ENCODE measurements at regions not wholly inside any gene's neighbourhood (a gene's known extent, or its start where the extent isn't known, plus 50 kb on each side); places are given as distances from the start of the nearest gene placed in this dataset.

- H3K9ac ChIP-seq (ENCODE audit: insufficient read depth, low read length): no peak overlapping the region
- no peaks in the 10 kb centered on the region for H3K79me2 ChIP-seq (ENCODE audit: control insufficient read depth, insufficient read depth, low read length)
- no peak overlapping the region for H2AFZ ChIP-seq (ENCODE audit: low read length)
- no peaks in the 10 kb centered on the region for H3K36me3 ChIP-seq (ENCODE audit: control insufficient read depth, insufficient read depth, low read length)
- H3K4me2 ChIP-seq (ENCODE audit: extremely low read depth, insufficient read depth, low read length): no peak overlapping the region
- no peak overlapping the region for H3K27ac ChIP-seq (ENCODE audit: insufficient read depth, low read length)
- DNase-seq (ENCODE audit: low read depth in 2 of 2): no peak
- no peak overlapping the region for H3K4me3 ChIP-seq (replicated peaks in 1 of 4; ENCODE audit: control extremely low read depth in 1 of 4, insufficient read depth in 1 of 4, low read depth in 3 of 4, low read length in 4 of 4)
- H3K4me1 ChIP-seq (ENCODE audit: control insufficient read depth, extremely low read depth, insufficient read depth, low read length): no peaks in the 10 kb centered on the region
- TF ChIP-seq CTCF (conservative IDR thresholded peaks at IDR 0.05 in 1 of 2, IDR thresholded peaks at IDR 0.05 in 1 of 2; ENCODE audit: low read depth in 1 of 2, low read length in 2 of 2) (no peak), EZH2 (IDR thresholded peaks at IDR 0.05; ENCODE audit: low read length, missing control alignments) (no peak)
- no peaks in the 10 kb centered on the region for H3K9me3 ChIP-seq (ENCODE audit: control insufficient read depth, insufficient read depth, low read depth, low read length)
- H3K27me3 ChIP-seq (ENCODE audit: control insufficient read depth, insufficient read depth, low read length): no peaks in the 10 kb centered on the region
- no peaks in the 10 kb centered on the region for H4K20me1 ChIP-seq (ENCODE audit: control insufficient read depth, extremely low read depth, insufficient read depth, low read length)
Observed at GRCh38 chr13:72473321-72473720, 254.1 kb downstream of the MZT1 start.

GRCh38 chr13:72469906-72470305 lies 257.5 kb downstream of the MZT1 start:
- Histone ChIP-seq H2AFZ (ENCODE audit: low read length) (no peak overlapping the region), H3K79me2 (ENCODE audit: control insufficient read depth, insufficient read depth, low read length) (no peaks in the 10 kb centered on the region), H3K4me2 (ENCODE audit: extremely low read depth, insufficient read depth, low read length) (no peak overlapping the region), H3K27me3 (ENCODE audit: control insufficient read depth, insufficient read depth, low read length) (no peaks in the 10 kb centered on the region), H4K20me1 (ENCODE audit: control insufficient read depth, extremely low read depth, insufficient read depth, low read length) (no peaks in the 10 kb centered on the region), H3K9ac (ENCODE audit: insufficient read depth, low read length) (no peak overlapping the region), H3K9me3 (ENCODE audit: control insufficient read depth, insufficient read depth, low read depth, low read length) (no peaks in the 10 kb centered on the region), H3K4me1 (ENCODE audit: control insufficient read depth, extremely low read depth, insufficient read depth, low read length) (no peaks in the 10 kb centered on the region), H3K36me3 (ENCODE audit: control insufficient read depth, insufficient read depth, low read length) (no peaks in the 10 kb centered on the region), H3K27ac (ENCODE audit: insufficient read depth, low read length) (no peak overlapping the region), H3K4me3 (replicated peaks in 1 of 4; ENCODE audit: control extremely low read depth in 1 of 4, insufficient read depth in 1 of 4, low read depth in 3 of 4, low read length in 4 of 4) (no peak overlapping the region)
- no peak for TF ChIP-seq CTCF (conservative IDR thresholded peaks at IDR 0.05 in 1 of 2, IDR thresholded peaks at IDR 0.05 in 1 of 2; ENCODE audit: low read depth in 1 of 2, low read length in 2 of 2)
- TF ChIP-seq EZH2 (IDR thresholded peaks at IDR 0.05; ENCODE audit: low read length, missing control alignments): no peak
- peak in 1 of 2 donors; percentile 15 for DNase-seq (ENCODE audit: low read depth in 2 of 2)

GRCh38 chr13:72463561-72463960 lies 263.9 kb downstream of the MZT1 start:
- peak overlapping the region; percentile 45 for H2AFZ ChIP-seq (ENCODE audit: low read length)
- peak; percentile 33 to 86 for DNase-seq (ENCODE audit: low read depth in 2 of 2)

More at GRCh38 chr13:72463561-72463960, 263.9 kb downstream of the MZT1 start:
- no peaks in the 10 kb centered on the region for H3K4me1 ChIP-seq (ENCODE audit: control insufficient read depth, extremely low read depth, insufficient read depth, low read length)
- TF ChIP-seq EZH2 (IDR thresholded peaks at IDR 0.05; ENCODE audit: low read length, missing control alignments): no peak
- TF ChIP-seq CTCF (conservative IDR thresholded peaks at IDR 0.05 in 1 of 2, IDR thresholded peaks at IDR 0.05 in 1 of 2; ENCODE audit: low read depth in 1 of 2, low read length in 2 of 2): no peak
- no peak overlapping the region for H3K4me3 ChIP-seq (replicated peaks in 1 of 4; ENCODE audit: control extremely low read depth in 1 of 4, insufficient read depth in 1 of 4, low read depth in 3 of 4, low read length in 4 of 4)
- no peak overlapping the region for H3K27ac ChIP-seq (ENCODE audit: insufficient read depth, low read length)
- no peaks in the 10 kb centered on the region for H3K9me3 ChIP-seq (ENCODE audit: control insufficient read depth, insufficient read depth, low read depth, low read length)
- H3K9ac ChIP-seq (ENCODE audit: insufficient read depth, low read length): no peak overlapping the region
- no peaks in the 10 kb centered on the region for H3K79me2 ChIP-seq (ENCODE audit: control insufficient read depth, insufficient read depth, low read length)
- no peaks in the 10 kb centered on the region for H3K36me3 ChIP-seq (ENCODE audit: control insufficient read depth, insufficient read depth, low read length)
- H4K20me1 ChIP-seq (ENCODE audit: control insufficient read depth, extremely low read depth, insufficient read depth, low read length): no peaks in the 10 kb centered on the region
- H3K27me3 ChIP-seq (ENCODE audit: control insufficient read depth, insufficient read depth, low read length): no peaks in the 10 kb centered on the region
- H3K4me2 ChIP-seq (ENCODE audit: extremely low read depth, insufficient read depth, low read length): no peak overlapping the region

Data from fibroblast of lung (primary cell).